A172 (cell line): ENCODE measurements at regions not wholly inside any gene's neighbourhood (a gene's known extent, or its start where the extent isn't known, plus 50 kb on each side); places are given as distances from the start of the nearest gene placed in this dataset.

ENCODE experiments used
- DNase-seq: peaks from one replicate; pipeline ENCODE4 v3.0.0-alpha.2; 2015; ENCODE audit warnings: low spot score

GRCh38 chr12:28824193-28824846 lies 324.8 kb upstream of the FAR2 start:
- no peak for DNase-seq

GRCh38 chr12:28824849-28825248 lies 324.2 kb upstream of the FAR2 start:
- DNase-seq, result no peak

GRCh38 chr12:28826766-28827165 lies 322.3 kb upstream of the FAR2 start:
- no peak for DNase-seq

GRCh38 chr12:28827861-28828260 lies 321.2 kb upstream of the FAR2 start:
- no peak for DNase-seq

- DNase-seq, result no peak
Observed at GRCh38 chr12:28828318-28828717, 320.8 kb upstream of the FAR2 start.

GRCh38 chr12:28830491-28830890 lies 318.6 kb upstream of the FAR2 start:
- DNase-seq, result no peak

- no peak for DNase-seq
Observed at GRCh38 chr12:28844718-28845117, 304.4 kb upstream of the FAR2 start.

- DNase-seq, result no peak
Observed at GRCh38 chr12:28851781-28852180, 297.3 kb upstream of the FAR2 start.

GRCh38 chr12:28855761-28856310 lies 293.2 kb upstream of the FAR2 start:
- DNase-seq, result no peak

GRCh38 chr12:28857369-28857768 lies 291.7 kb upstream of the FAR2 start:
- DNase-seq, result no peak

GRCh38 chr12:28859551-28859950 lies 289.5 kb upstream of the FAR2 start:
- no peak for DNase-seq

- DNase-seq, result no peak
Observed at GRCh38 chr12:28865776-28866175, 283.3 kb upstream of the FAR2 start.

GRCh38 chr12:28866296-28866695 lies 282.8 kb upstream of the FAR2 start:
- no peak for DNase-seq

- DNase-seq, result no peak
Observed at GRCh38 chr12:28866715-28867503, 282.2 kb upstream of the FAR2 start.

- DNase-seq, result no peak
Observed at GRCh38 chr12:28868414-28868813, 280.7 kb upstream of the FAR2 start.

- peak; percentile 69 for DNase-seq
Observed at GRCh38 chr12:28869197-28869596, 279.9 kb upstream of the FAR2 start.

GRCh38 chr12:28870839-28871440 lies 278.1 kb upstream of the FAR2 start:
- peak; percentile 6 for DNase-seq

- peak; percentile 71 for DNase-seq
Observed at GRCh38 chr12:28872654-28873268, 276.3 kb upstream of the FAR2 start.

- no peak for DNase-seq
Observed at GRCh38 chr12:28874758-28875157, 274.3 kb upstream of the FAR2 start.

- no peak for DNase-seq
Observed at GRCh38 chr12:28876196-28876798, 272.8 kb upstream of the FAR2 start.

- no peak for DNase-seq
Observed at GRCh38 chr12:28877854-28878253, 271.2 kb upstream of the FAR2 start.

- DNase-seq, result no peak
Observed at GRCh38 chr12:28878629-28879028, 270.4 kb upstream of the FAR2 start.
